PC-9 (cell line): ENCODE measurements at regions not wholly inside any gene's neighbourhood (a gene's known extent, or its start where the extent isn't known, plus 50 kb on each side); places are given as distances from the start of the nearest gene placed in this dataset.

Source experiments
- BruUV-seq: library from RNA; stranded (reverse); fragments of 400-500 nt; replicated peaks from 2 replicates; lab custom pipeline; 2021; lab: Mats Ljungman, UMichigan
- CTCF ChIA-PET: fragments of 300-600 bp; sonication (Branson Sonifier 250); formaldehyde crosslinking; loops from one replicate; lab custom pipeline; 2022; ENCODE audit warnings: antibody characterized with exemption; lab: Charles Lee
- POLR2A ChIA-PET: fragments of 300-600 bp; sonication (Branson Sonifier 250); formaldehyde crosslinking; loops from one replicate; lab custom pipeline; 2022; ENCODE audit warnings: antibody characterized with exemption; ENCODE audit not compliant: unreplicated experiment; lab: Charles Lee
- DNase-seq, 2 experiments: peaks; one replicate each; pipeline versions ENCODE4 v3.0.0 to v3.0.0-alpha.2; 2015 to 2022; ENCODE audit warnings: mixed read lengths in 1 of 2
- H2AFZ ChIP-seq: fragments of 200-600 bp; sonication (generic); 2 replicates; pipeline ENCODE4 v1.8.1; 2017; ENCODE audit warnings: antibody characterized with exemption
- H3F3A ChIP-seq: fragments of 200-600 bp; sonication (generic); 2 replicates; pipeline ENCODE4 v1.8.1; 2017; ENCODE audit warnings: antibody characterized with exemption, mild to moderate bottlenecking, low read depth; ENCODE audit not compliant: insufficient read depth
- H3K27ac ChIP-seq: fragments of 200-600 bp; sonication (generic); 2 replicates; pipeline ENCODE4 v1.6.1; 2016; ENCODE audit warnings: mixed run types
- H3K27me3 ChIP-seq: fragments of 200-600 bp; sonication (generic); 2 replicates; pipeline ENCODE4 v1.6.1; 2016; ENCODE audit warnings: low read depth, mixed run types; ENCODE audit not compliant: insufficient read depth
- H3K36me3 ChIP-seq: fragments of 200-600 bp; sonication (generic); 2 replicates; pipeline ENCODE4 v1.6.1; 2016; ENCODE audit warnings: low read depth, mixed run types
- H3K4me1 ChIP-seq: fragments of 200-600 bp; sonication (generic); replicated peaks from 2 replicates; pipeline ENCODE4 v1.6.1; 2016; ENCODE audit warnings: mixed run types; ENCODE audit not compliant: insufficient read depth
- H3K4me2 ChIP-seq: fragments of 200-600 bp; sonication (generic); 2 replicates; pipeline ENCODE4 v1.6.1; 2017; ENCODE audit warnings: mixed run types
- H3K4me3 ChIP-seq: fragments of 200-600 bp; sonication (generic); 2 replicates; pipeline ENCODE4 v1.6.1; 2016; ENCODE audit warnings: mixed run types
- H3K79me2 ChIP-seq: fragments of 200-600 bp; sonication (generic); 2 replicates; pipeline ENCODE4 v1.6.1; 2017; ENCODE audit warnings: low read depth, mixed run types
- H3K9me2 ChIP-seq: fragments of 200-600 bp; sonication (generic); 2 replicates; pipeline ENCODE4 v1.8.1; 2017; ENCODE audit warnings: mild to moderate bottlenecking; ENCODE audit not compliant: insufficient read depth
- H3K9me3 ChIP-seq: fragments of 200-600 bp; sonication (generic); 2 replicates; pipeline ENCODE4 v1.8.1; 2016; ENCODE audit warnings: low read depth; ENCODE audit not compliant: insufficient read depth
- H4K20me1 ChIP-seq: fragments of 200-600 bp; sonication (generic); 2 replicates; pipeline ENCODE4 v1.8.1; 2017; ENCODE audit not compliant: insufficient read depth
- CTCF ChIP-seq: fragments of 200-600 bp; sonication (generic); conservative IDR thresholded peaks from 2 replicates; pipeline ENCODE4 v1.6.1; 2017; ENCODE audit warnings: mixed run types, antibody characterized with exemption, mild to moderate bottlenecking, moderate library complexity
- EZH2 ChIP-seq: fragments of 200-600 bp; sonication (generic); IDR thresholded peaks from 2 replicates; pipeline ENCODE4 v1.8.0; 2017; ENCODE audit warnings: antibody characterized with exemption, low read depth
- intact Hi-C: fragments of 100-400 bp; cut with micrococcal nuclease; formaldehyde crosslinking; loops from one replicate; pipeline ENCODE4 v1.10.0; 2022; ENCODE audit not compliant: unreplicated experiment

GRCh38 chr3:83195243-83195642, 1433.8 kb upstream of the GBE1 start:
- Histone ChIP-seq H3K4me2 (no peak overlapping the region), H3K27me3 (no peaks in the 10 kb centered on the region), H3K9me3 (no peaks in the 10 kb centered on the region), H3K27ac (no peak overlapping the region), H4K20me1 (no peaks in the 10 kb centered on the region), H2AFZ (no peak overlapping the region), H3K4me1 (no peaks in the 10 kb centered on the region), H3K36me3 (no peaks in the 10 kb centered on the region), H3K4me3 (no peak overlapping the region), H3K79me2 (no peaks in the 10 kb centered on the region), H3F3A (no peaks in the 10 kb centered on the region), H3K9me2 (no peaks in the 10 kb centered on the region)
- intact Hi-C loops: no loop called here
- POLR2A ChIA-PET: no interaction called here
- TF ChIP-seq CTCF (no peak), EZH2 (no peak)
- DNase-seq: no peak
- no TSS peak for BruUV-seq
- CTCF ChIA-PET: no interaction called here

- TF ChIP-seq CTCF (no peak), EZH2 (no peak)
- Histone ChIP-seq H3K9me2 (no peaks in the 10 kb centered on the region), H4K20me1 (no peaks in the 10 kb centered on the region), H3K36me3 (no peaks in the 10 kb centered on the region), H3K4me2 (no peak overlapping the region), H3K4me3 (no peak overlapping the region), H3F3A (no peaks in the 10 kb centered on the region), H3K9me3 (no peaks in the 10 kb centered on the region), H3K79me2 (no peaks in the 10 kb centered on the region), H3K27ac (no peak overlapping the region), H3K27me3 (no peaks in the 10 kb centered on the region), H2AFZ (no peak overlapping the region), H3K4me1 (no peaks in the 10 kb centered on the region)
- intact Hi-C loops: no loop called here
- BruUV-seq: no TSS peak
- ChIA-PET CTCF (no interaction called here), POLR2A (no interaction called here)
- DNase-seq: no peak
These were observed 1432.1 kb upstream of the GBE1 start for GRCh38 chr3:83193526-83193925.

GRCh38 chr3:83189634-83190033, 1428.2 kb upstream of the GBE1 start:
- Histone ChIP-seq H3K36me3 (no peaks in the 10 kb centered on the region), H3K4me2 (no peak overlapping the region), H3K9me3 (no peaks in the 10 kb centered on the region), H4K20me1 (no peaks in the 10 kb centered on the region), H3F3A (no peaks in the 10 kb centered on the region), H3K79me2 (no peaks in the 10 kb centered on the region), H2AFZ (no peak overlapping the region), H3K9me2 (no peaks in the 10 kb centered on the region), H3K27me3 (no peaks in the 10 kb centered on the region), H3K4me1 (no peaks in the 10 kb centered on the region), H3K27ac (no peak overlapping the region), H3K4me3 (no peak overlapping the region)
- ChIA-PET POLR2A (no interaction called here), CTCF (no interaction called here)
- intact Hi-C loops: no loop called here
- no peak for DNase-seq
- BruUV-seq: no TSS peak
- no peak for TF ChIP-seq EZH2
- no peak for TF ChIP-seq CTCF
